GM21825 (cell line): ENCODE measurements at regions not wholly inside any gene's neighbourhood (a gene's known extent, or its start where the extent isn't known, plus 50 kb on each side); places are given as distances from the start of the nearest gene placed in this dataset.
"Not testable (repeated sequence)": the region's sequence is repeated elsewhere in the genome, so short reads cannot be mapped to it uniquely, and the experiment has no call there.

ENCODE experiments used
- ATAC-seq: cut with Tn5 transposase; IDR thresholded peaks from one replicate; pipeline ENCODE4 v1.9.1; 2021; ENCODE audit warnings: mild to moderate bottlenecking, moderate library complexity; ENCODE audit not compliant: unreplicated experiment

DNA sequence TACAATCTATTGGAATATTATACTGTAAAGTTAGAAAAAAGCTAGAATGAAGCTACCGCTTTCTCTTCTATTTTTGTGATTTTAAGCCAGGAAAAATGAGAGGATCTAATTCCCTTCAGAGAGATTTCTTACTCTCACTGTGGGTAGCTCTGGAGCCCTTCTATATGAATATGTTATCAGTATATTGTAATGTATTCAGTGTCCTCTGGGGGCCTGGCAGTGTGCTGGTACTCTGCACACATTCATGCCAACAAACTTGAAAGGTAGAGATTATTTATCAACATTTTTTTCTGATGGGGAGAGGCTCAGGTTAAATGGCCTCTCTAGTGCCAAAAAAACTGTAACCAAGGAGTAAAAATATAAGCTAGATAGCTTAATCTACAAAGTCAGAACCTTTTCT lies 292.8 kb downstream of the TTC6 start:
- no peak for ATAC-seq

DNA sequence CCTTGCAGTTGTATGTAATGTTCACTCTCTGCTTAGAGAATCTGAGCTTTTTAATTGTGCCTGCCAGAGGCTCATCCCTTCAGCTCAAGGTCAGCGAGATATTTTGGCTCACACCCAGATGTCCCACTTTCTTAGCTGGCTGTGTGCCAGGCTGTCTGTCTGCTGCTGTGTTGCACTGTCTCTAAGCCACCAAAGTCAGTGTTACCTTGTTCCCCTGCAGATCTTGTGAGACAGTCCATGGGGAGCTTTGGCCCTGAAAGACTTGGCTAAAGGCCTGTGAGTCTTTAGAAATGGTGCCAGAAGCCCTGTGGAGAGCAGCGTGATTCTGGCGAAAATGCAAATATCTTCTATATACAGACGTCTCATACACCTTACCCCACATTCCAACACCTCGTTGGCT lies 293.7 kb downstream of the TTC6 start:
- ATAC-seq: no peak

DNA sequence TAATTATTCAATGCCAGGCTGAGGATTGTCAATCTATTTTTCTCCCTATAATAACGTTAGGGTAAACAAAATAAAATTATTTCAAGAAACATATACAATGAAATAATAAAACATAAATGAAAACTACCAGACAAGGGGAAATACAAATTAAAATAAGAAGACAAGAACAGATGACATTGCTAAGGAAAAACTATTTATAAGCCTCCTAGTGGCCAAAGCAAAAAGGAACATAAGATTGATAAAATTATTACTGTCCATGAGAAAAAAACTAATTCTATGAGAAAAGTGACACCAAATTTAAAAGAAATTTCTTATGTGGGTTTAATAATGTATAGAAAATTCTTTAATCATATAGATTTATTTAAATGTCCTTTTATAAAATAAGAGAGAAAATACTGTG lies 294.7 kb downstream of the TTC6 start:
- ATAC-seq: no peak

DNA sequence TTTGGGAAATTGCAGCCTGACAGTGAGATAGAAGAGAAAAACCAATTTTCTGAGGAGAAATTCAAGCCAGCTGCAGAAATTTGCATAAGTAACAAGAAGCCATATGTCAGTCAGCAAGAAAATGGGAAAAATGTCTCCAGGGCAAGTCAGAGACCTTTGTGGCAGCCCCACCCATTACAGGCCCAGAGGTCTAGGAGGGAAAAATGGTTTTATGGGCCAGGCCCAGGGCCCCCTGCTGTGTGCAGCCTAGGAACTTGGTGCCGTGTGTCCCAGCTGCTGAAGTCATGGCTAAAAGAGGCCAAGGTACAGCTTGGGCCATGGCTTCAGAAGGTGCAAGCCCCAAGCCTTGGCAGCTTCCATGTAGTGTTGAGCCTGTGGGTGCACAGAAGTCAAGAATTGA lies 296.1 kb downstream of the TTC6 start:
- ATAC-seq: not testable (repeated sequence)

DNA sequence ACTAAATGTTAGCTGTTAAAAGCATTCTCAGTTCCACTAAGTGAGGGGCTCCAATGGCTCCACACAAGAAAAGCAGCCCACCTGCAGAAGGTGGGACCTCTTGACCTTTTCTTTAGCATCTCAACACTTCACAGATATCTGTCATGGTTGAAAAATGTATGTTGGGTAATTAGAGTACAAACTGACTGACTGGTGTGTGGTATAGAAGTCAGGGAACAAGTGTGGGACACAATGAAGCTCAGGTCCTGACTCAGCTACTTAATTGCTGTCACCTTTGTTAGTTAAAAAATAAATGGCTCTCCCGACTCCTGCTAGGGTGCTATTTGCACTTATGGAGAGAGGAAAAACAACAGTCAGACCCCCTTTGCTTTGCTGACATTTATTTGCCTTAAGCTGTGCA lies 299.0 kb downstream of the TTC6 start:
- no peak for ATAC-seq

DNA sequence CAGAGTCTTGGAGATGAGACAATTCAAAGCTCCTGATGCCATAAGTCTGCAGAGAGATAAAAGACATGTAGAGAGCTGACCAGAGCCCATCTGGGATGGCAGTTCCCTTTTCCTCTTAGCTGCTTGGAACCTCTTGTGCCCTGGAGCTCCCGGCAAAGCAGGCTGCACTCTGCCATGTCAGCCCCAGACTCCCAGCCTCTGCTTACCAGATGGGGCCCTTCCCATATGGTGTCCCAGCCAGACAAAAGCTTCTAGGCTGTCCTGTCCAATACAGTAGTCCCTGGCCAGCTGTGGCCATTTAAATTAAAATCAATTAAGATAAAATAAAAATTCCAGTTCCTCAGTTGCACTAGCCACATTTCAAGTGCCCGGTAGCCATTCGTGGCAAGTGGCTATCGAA lies 303.9 kb downstream of the TTC6 start:
- ATAC-seq: no peak

DNA sequence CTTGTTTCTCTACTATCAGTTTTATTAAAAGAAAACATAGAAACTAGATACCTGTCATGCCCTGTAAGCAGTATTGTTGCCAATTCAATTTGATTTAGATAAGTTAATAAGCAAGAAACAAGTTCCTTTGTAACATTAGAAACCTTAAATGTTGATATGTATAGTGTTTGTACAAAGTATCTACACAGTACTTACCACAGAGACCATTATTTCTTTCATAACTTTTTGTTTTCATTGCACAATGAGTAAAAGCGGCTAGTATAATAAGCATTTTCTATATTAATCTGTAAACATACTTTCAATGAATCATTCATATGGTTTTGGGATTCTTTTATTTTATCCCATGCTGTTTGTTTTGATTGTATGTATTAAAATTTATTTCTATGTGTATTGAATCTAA lies 305.1 kb downstream of the TTC6 start:
- ATAC-seq: no peak

DNA sequence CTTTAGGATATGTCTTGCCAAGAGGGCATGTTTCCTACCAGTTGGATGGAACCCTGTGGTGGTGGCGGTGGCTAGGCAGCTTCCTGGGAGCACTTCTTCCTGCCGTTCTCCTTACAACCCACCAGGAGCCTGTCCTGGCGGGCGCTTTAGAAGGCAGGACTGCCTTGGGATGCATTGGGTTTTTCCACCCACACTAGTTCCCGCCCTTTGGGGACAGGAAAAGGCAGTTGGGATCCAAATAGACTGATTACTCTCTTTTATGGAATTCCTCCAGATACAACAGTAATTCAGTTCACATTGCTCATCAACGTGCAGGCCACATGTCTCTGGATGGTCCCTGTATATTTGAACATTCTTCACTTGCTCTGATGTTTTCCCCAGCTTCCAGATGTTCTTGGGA lies 305.7 kb upstream of the SSTR1 start:
- no peak for ATAC-seq

DNA sequence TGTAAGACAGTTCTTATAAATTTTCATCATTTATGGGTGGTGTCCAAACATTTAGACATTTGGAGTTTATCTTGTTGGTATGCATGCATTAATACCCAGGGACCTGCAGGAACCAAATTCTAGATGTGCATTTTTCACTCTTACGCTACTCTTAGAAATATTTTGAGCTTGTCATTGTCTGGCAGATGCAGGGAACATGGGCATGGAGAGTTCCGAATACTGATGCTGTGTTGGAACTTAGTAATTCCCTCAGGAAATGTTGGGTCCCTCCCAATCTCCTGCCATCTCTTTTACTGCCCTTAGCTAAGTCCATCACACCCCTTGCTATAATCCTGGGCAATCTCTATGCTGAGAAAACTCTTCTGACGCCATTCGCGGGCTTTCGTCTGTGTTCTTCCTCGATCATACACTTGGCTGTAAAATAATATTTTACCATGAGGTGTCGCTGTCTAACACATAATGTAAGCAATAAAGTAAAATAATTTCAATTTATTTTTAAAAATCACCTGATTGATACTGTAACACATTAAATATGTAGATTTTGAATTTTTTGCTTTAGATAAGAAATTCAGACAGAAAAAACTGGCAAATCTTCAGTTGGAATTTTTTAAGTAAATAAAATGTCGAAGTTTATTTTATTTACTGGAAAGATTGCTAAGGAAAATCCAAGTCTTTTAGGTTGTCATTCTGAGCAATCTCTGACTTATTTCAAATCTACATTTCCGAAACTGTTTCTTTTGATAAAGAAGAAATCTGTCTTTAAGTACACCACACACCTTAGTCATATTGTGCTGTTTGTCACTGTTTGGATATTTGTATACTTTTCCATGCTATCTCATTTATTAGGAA lies 304.1 kb upstream of the SSTR1 start:
- no peak for ATAC-seq

DNA sequence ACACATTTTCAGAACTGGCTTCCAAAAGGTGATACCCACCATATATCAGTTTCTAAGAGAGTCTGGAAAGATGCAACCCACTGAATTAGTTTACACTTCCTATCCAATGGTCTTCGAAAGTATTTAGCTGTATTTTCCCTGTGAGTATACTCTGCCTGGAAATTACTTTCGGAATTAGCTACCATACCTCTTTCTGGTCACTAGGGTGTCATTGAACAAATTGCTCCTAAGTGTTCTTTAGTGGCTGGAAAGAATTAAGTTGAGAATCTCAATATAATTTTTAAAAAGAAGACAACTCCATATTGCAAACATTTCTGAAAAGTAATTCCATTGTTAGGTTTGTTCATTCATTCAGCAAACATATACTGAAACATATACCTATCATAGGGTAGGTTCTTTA lies 283.1 kb upstream of the SSTR1 start:
- ATAC-seq: no peak

DNA sequence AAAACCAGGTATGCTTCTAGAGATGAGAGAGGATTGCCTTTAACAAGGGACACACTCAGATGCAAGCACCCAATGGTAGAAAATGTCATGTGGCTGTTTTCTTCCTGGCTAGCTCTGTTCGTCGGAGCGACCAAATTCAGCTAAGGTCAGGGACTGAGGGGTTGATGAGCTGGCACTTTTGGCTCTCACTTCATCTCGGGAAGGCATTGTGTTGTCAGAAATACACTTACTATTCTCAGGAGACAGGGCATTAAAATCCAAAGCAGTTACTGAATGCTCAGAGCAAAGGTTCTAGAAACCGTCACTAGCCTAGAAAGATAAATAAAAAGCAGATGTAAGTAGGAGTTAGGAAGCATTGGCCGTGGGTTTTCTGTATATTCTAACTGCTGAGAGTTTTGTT lies 275.7 kb upstream of the SSTR1 start:
- no peak for ATAC-seq

DNA sequence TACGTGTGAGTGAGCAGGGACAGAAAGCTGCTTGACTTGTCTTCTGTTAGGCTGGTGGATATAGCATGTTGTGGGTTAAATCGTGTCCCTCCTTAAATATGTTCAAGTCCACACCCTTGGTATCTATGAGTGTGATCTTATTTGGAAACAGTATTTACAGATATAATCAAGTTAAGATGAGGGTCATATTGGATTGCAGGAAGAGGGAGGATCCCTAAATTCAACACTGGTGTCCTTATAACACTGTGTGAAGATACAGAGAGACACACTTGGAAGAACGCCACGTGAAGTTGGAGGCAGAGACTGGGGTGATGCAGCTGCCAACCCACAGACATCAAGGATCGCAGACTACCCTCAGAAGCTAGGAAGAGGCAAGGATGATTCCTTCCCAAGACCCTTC lies 275.2 kb upstream of the SSTR1 start:
- ATAC-seq: no peak

DNA sequence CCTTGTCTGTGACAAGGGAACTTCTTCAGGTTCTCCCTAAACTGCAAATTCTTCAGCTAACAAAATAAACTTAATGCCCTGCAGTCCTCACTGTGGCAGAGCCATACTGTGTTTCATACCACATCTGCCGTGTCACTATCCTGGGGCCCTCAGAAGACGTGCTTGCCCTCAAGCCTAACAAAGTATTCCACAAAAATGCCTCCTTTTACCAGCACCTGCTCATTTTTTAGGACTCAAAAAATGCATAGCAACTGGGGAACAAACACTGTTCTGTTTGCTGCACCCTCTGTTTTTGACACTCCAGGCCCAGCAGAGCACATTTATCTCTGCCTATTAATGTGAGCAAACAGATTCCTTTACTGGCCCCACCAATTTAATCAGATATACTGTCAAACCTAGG lies 270.7 kb upstream of the SSTR1 start:
- ATAC-seq: no peak

DNA sequence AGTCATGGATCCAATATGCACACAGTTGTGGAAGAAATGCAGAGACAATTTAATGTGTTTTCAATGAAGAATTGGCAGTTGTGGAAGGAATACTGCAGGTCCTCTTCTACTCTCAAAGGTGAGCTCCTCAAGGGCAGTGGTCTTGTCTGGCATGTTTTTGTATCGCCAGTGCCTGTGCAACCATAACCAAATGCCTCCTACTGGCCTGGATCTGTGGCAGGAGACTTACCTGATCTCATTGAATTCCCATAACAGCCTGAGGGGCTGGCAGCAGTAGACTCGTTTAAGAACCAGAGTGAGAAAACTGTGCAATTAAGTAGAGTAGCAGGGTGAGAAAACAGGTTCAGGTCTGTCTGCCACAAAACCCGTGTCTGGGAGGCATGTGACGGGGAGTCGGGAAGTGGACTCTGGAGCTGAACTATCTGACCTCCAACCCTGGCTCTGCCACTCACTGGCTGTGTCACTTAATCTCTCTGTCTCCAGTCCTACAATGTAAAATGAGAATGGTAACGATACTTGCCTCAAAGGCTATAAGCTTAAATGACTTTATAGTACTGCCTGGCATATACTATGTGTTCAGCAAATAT lies 268.2 kb upstream of the SSTR1 start:
- no peak for ATAC-seq

DNA sequence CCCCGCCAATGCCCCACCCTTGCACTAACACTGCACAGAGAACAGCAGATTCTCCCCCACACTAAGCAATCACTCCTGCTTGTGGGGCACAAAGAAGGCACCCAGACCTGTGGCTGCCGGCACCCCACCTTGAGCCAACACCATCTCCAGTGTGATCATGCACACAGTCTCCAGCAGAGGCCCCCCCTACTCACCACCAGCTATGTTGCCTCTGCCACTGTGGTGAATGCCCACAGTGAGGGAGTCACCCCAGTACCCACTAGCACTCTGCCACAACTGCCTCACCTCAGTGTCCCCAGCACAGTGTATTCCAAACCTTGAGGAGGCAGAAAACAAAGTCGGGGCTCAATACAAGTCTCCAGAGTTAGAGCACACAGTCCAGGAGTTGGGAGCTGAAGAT lies 261.7 kb upstream of the SSTR1 start:
- ATAC-seq: no peak

DNA sequence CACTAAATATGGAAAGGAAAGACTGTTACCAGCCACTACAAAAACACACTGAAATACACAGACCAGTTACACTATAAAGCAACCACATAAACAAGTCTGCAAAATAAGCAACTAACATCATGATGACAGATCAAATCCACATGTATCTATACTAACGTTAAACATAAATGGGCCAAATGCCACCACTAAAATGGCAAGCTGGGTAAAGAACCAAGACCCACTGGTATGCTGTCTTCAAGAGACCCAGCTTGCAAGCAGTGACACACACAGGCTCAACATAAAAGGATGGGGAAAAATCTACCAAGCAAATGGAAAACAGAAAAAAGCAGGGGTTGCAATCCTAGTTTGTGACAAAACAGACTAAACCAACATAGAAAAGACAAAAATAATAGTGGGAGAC lies 260.9 kb upstream of the SSTR1 start:
- no peak for ATAC-seq

DNA sequence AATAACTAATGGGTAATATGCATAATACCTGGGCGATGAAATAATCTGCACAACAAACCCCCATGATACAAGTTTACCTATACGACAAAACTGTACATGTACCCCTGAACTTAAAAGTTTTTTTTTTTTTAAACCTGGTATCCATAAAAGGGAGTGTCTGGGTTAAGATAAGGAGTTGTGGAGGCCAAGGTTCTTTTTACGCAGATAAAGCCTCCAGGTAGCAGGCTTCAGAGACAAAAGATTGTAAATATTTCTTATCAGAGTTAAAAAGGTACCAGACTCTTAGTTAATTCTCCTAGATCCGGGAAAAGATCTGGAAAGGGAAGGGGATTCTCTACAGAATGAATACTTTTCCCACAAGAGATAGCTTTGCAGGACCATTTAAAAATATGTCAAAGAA lies 259.4 kb upstream of the SSTR1 start:
- no peak for ATAC-seq

DNA sequence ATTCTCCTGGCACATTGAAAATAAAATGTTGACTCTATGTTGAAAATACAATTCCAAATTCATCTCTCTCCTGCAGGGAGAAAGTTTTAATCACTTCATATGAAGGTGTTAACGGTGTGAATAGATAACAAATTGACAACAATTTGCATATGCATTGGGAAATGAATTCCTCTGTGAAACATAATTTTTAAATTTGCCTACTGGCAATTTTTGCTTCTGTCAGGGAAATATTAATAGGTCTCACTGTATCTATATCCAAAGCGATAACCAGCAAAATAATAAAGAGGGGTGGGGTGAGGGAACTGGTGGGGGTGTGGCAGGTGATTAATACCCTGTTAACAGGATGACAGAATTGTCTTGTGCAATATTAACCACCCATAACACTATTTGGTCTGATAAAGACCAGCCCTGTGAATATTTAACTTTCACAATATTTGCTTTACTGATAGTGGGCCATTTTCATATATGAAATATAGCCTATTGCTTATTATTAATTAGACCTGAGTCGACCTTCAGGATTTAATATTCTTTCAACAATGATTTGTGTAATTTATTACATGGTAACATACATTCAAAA lies 239.0 kb upstream of the SSTR1 start:
- ATAC-seq: no peak

DNA sequence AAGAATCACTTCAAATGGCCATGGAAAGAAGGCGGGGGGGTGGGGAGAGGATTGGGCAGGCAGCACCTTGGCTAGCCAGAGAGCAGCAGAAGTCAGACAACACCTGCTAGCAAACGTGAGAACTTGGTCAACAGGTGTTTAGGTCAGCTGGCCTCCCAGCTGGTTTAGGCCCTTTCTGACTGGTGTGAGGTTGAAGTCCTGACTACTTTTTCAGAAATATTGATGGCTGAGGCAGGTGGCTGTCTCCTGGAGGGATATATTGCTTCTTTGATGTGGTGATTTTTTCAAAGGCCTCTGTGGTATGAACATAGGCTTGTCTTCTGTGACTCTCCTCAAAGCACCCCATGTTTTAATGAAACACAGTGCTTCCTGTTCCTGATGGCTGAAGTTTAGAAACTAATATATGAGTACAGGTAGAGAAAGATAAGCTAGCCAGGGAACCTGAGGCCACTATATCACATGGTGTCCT lies 238.2 kb upstream of the SSTR1 start:
- ATAC-seq: no peak

DNA sequence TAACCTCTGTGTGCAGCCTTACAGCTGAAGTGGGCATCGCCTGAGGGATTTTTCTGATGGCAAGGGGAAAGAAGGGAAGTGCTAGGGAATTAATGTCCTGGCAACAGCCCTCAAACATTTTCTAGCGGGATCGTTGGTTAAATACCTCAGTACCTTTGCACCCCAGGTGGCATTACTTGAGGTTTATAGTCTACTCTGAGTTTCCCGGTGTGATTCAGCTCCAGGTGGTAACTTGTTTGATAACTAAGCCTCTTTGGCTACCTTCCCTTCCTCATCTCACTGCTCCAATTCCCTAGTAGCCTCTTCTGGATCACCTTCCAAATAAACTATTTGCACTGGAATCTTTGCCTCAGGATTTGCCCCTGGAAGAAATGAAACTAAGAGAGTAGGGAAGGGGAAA lies 237.0 kb upstream of the SSTR1 start:
- ATAC-seq: no peak

DNA sequence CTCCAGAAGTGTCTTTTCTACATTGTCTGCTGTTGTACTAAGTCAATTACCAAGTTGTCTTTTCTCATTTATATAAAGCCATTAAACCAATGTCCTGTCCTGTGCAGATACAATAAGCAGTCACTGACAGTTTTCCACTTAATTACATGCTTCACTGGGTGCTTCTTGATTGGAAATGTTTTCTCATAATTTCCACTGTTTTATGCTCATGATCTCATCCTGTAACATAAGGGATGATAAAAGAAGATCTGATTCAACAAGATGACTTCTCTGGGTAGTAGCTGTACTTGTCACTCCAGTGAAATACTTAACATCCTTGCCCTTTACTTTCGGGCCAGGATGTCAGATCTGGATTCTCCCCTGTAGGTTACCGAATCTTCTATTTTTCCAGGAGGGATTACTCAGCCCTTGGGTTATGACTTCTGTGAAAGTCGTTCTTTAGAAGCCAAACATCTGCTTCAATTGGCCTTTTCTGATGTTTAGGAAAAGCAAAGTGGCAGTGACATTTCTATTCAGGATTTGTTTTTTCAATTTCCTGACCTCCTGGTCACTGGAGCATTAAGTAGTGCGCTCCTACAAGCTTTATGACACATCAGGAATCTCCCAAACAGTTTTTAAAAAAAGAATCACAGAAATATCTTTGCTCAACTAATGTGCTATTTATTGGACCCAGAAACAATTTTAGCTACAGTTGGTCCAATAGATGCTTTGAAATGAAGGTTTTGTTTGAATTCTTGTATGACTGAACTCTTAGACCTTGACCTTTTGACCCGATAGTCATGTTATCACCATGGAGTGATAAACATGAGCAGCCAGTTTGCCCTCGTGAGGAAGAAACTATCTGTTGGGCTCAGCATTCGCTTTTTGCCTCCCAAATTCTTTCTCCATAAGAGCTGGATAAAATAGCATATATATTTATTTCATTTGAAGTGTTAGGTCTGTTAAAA lies 234.5 kb upstream of the SSTR1 start:
- ATAC-seq: no peak
